CD4-positive, alpha-beta T cell treated with Interferon gamma for 1 hour (primary cell): ENCODE measurements at regions not wholly inside any gene's neighbourhood (a gene's known extent, or its start where the extent isn't known, plus 50 kb on each side); places are given as distances from the start of the nearest gene placed in this dataset.

Source experiments
- DNase-seq: peaks from one replicate; pipeline ENCODE4 v3.0.0-alpha.2; 2020

DNA sequence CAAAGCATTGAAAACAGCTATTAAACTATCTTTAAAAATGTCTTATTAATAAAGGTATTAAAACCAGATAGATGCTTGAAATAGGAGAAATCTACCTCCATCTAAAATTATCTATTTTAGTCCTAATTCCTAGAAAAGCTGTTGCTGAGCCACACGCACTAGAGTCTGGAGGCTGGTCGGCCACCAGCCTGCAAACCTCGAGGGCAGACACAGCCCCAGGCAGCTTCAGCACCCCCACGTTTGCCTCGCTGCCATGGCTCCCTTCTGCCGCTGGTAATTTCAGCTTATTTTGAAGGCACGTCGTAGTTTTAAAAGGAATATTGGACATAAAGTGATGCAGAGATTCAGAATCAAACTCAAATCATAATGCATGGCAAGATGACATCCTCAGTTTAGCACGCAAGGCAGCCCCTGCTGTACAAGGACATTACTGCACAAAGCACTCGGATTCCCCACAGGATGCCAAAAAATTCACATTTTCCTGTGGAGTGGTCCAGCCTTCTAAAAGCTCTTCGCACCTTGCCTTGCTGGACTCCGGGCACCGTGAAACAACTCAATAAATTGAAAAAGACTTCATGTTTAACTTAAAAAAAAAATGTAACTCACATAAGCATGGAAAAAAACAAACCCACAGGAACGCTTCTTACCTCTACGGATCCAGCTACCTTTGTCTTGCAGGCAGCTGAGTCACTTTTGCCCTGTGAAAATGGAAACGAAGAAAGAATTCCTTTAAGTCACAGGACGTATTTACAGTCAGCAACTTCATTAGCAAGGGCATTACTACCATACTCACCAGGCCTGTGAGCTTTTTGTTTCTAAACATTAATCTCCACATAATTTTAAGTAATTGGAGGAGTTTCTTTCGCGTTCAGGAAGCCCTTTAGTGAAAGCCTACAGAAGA lies 143.4 kb upstream of the RPS6KA2 start:
- no peak for DNase-seq

GRCh38 chr6:166769648-166770047 lies 142.6 kb upstream of the RPS6KA2 start:
- DNase-seq, result no peak

- DNase-seq, result no peak
Observed at GRCh38 chr6:166768761-166769160, 141.7 kb upstream of the RPS6KA2 start.

GRCh38 chr6:166767230-166767629 lies 140.2 kb upstream of the RPS6KA2 start:
- DNase-seq, result no peak

- no peak for DNase-seq
Observed at GRCh38 chr6:166766769-166767168, 139.7 kb upstream of the RPS6KA2 start.

GRCh38 chr6:166765234-166765541 lies 138.1 kb upstream of the RPS6KA2 start:
- no peak for DNase-seq

DNA sequence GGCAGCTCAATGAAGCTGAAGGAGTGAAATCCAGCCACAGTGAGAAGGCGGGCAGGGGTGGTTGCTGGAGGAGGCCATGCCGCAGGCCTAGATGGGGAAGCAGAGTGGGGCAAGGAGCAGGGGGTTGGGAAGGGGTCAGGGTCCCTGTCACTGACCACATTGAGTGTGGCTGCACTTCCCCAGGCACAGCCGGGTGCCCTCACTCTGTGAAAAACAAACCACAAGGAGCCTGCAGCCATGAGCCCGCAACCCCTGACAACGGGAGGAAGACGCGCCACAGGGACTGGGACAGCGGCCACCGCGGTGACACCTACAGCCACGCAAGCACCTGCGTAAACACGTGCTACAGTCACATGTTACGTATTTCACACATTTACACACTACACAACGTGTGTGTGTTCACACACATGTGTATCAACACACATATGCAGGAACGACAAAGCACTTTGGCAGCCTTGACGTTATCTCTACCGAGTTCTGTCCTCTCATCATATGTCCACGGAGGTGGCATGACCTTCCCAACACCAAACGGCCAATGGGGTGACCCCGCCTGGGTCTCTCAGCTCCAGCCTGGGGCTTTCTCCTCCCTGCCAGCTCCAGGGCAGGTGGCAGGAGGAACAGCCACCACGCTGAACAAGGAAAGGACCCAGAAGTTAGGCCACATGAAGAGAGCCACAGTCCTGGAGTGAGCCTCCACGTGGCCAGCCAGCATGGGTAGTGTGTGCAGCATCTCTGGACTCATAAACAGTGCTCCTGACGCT lies 137.6 kb upstream of the RPS6KA2 start:
- DNase-seq, result no peak

DNA sequence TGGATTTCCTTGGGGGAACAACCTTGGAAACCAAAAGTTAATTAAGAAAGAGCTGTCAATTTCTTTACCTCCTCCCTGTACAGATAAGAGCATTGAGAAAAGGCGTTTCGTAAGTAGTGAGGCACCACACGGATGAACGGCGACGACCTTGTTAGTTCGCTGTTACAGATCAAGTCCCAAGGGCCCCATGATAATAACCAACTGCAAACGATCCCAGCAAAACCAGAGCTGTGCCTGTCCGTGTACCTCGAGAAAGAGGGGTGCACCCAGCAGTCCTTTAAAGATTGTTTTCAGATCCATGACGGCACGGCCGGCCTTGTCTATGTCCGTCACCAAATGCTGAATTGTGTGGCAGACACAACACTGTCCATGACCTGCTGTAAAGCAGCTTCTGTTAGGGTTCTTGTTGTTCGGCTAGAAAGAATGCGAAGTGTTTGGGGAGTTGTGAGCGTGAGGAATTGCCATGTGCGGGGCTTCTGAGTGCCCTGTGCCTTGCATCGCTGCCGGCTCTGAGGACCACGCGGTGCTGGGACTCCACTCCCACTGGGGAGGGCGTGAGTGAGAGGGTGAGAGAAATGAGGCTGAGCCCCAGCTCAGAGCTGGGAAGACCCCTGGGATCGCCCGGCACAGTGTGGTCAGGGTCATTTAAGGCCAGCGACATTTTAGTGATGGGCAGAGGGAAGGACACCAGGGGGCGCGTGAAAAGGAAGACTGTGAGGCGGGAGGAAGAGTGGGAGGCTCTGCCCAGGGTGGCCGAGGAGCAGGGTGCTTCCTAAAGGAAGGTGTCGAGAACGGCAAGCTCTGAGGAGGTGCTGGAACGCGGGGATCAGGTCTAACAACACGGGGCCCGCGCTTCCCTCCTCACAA lies 136.8 kb upstream of the RPS6KA2 start:
- DNase-seq, result no peak

DNA sequence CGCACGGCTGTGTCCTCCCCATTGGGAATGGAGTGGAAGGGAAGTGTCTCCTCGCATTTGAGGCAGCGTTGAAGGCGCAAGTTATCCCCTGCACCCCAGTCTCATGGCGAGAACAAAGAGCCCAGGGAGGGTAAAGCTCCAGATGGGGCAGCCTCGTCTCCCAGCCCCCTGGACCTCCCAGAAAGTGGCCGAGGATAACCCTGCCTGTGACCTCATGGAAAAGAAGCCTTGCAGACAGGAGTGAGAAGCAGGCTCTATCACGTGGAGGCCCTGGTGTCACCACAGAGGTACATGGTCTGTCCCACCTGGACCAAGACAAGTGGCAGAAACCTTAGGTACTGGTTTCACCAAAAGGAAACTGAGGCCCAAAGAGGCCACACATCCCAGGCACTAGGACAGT lies 134.8 kb upstream of the RPS6KA2 start:
- DNase-seq, result no peak

GRCh38 chr6:166760288-166760687 lies 133.2 kb upstream of the RPS6KA2 start:
- peak; percentile 10 for DNase-seq

- DNase-seq, result no peak
Observed at GRCh38 chr6:166758136-166758704, 131.2 kb upstream of the RPS6KA2 start.

DNA sequence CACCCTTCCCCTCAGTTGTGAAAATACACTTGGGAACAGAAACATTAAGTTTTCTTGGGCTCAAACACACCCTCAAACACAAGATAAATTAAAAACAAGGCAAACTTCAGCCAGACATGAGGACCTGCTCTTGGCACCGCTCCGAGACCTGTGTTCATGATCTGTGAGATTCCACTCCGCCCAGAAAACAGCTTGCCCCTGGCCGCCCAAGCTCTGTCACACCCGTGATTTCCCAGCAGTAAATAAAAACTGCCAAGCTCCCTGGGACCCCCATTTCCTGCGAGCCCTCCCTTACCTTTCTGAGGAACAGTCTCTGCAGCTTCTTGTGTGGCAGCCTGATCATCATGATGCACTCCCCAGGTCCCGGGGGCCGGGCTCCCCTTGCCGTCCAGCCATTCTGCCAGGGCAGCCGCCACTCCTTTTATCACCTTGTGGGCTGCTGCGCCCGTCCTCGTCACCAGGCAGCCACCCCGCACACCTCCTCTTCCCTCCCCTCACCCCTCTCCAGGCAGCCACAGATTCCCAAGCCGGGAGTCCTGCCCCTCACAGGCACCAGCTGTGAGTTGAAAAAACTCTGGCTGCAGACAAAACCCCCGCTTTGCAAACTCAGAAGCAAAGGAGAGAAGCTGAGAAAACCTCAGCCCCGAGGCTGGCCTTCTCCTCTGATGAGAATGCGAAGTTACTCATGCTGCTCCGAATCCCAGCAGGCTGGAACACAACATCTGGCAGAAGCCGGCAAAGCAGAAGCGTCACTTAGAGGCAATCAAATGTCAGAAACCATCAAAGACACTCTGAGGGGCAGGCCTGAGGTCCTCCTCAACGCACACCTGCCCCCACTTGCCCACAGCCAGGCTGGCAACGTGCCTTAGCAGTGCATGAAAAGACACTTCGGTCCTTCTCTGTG lies 130.4 kb upstream of the RPS6KA2 start:
- no peak for DNase-seq

- DNase-seq, result no peak
Observed at GRCh38 chr6:166754218-166755030, 127.4 kb upstream of the RPS6KA2 start.

GRCh38 chr6:166752928-166753721 lies 126.1 kb upstream of the RPS6KA2 start:
- DNase-seq, result no peak

- no peak for DNase-seq
Observed at GRCh38 chr6:166752097-166752496, 125.0 kb upstream of the RPS6KA2 start.

DNA sequence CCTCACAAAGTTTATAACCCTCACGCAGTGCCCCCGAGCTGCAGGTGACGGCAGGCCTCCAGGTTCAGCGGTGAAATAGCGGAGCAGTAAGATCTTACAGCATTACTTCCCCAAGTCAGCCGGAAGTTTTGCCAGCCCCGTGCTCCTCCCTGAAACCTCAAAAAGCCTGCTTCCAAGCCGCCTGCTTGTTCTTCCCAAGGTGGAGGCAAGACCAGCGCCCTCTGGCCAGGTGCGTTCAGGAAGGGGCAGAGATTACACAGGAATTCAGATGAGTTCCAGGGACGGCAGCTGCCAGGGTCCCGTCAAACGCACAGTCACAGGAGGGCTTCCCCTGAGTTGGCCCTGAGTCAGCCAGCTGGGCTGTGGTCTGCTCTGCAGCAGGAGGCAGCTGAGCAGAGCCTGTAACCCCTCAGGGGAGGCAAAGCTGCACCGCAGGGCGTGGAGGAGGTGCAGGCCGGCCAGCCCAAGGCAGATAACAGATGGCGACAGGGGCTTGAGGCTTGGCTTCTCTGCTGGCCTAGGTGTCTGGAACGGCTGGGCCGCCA lies 124.1 kb upstream of the RPS6KA2 start:
- peak; percentile 35 for DNase-seq

GRCh38 chr6:166750108-166750793 lies 123.2 kb upstream of the RPS6KA2 start:
- no peak for DNase-seq

DNA sequence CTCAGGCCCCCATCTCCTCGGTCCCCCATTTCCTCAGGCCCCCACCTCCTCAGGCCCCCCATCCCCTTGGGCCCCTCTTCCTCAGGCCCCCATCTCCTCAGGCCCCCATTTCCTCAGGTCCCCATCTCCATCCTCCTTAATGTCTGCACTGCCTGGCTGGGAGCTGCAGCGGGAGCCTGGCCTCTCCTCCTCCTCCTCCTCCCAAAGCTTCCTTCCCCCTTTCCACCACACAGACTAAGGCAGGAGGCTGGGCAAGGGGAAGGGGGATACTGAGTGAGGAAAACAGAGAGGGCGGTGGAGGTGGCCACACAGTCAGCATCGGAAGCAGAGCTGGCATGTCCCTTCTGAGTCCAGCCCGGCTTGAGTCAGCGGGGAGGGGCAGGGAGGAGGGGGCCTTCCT lies 122.6 kb upstream of the RPS6KA2 start:
- DNase-seq, result no peak
